RKO (cell line): ENCODE measurements at regions not wholly inside any gene's neighbourhood (a gene's known extent, or its start where the extent isn't known, plus 50 kb on each side); places are given as distances from the start of the nearest gene placed in this dataset.

Experiments
- DNase-seq: peaks from one replicate; pipeline ENCODE4 v3.0.0-alpha.2; 2016; ENCODE audit warnings: low spot score

DNA sequence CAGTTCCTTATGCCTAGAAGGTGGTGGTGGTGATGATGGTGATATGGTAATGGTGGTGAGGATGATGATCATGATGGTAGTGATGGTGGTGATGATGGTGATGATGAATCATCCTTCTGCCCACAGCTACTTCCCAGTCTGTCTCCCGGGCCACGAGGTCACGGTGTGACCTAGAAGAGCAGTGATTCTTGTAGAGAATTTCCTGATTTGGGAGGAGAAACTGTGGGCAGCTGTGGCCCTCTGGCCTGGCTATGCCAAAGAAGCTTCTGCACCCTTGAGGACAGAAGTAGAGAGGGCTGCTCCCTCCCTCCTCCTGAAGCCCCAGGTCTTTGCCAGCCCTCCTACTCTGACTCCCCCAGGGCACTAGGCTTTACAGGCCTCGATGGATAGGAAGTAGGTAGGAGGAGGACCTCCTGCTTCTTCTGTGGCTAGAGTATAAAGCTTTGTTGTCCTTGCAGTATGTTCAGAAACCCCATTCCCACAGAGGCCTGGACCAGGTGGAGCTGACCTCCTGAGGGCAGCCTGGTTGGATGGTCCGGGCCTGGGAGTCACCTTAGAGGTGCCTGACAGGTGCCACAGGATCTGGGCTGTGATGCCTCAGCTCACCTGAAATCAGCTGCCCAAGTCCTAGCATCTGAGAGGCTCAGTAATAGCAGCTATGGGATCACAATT lies 57.9 kb upstream of the EPAS1 start:
- DNase-seq = no peak

DNA sequence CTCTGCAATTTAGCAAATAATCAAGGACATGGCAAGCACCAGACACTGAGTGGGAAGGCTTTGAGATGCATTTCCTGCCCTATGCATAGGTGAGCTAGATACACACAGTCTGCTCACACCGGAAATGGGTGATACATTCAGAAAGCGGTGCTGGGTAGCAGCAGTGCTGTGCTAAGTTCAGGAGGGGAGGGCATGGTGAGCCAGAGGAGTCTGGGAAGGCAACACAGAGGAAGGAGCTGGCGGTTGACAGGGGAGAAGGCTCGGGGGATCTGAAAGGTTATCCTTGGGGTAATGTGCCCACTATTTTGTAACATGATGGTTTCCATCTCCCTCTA lies 57.4 kb upstream of the EPAS1 start:
- no peak for DNase-seq

DNA sequence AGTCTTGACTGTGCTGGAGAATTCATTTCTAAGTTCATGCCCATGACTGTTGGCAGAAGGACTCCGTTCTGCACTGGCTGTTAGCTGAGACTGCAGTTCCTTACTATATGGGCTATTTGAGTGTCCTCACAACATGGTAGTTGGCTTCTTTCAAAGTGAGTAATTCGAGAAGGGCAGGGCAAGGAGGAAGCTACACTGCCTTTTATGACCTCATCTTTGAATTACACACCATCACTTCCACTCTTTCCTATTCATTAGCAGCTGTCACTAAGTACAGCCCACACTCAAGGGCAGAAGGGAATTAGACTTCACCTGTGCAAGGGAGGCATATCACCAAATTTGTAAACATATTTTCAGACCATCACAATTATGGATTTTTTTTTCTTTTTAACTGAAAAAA lies 55.9 kb upstream of the EPAS1 start:
- DNase-seq = peak; percentile 53

DNA sequence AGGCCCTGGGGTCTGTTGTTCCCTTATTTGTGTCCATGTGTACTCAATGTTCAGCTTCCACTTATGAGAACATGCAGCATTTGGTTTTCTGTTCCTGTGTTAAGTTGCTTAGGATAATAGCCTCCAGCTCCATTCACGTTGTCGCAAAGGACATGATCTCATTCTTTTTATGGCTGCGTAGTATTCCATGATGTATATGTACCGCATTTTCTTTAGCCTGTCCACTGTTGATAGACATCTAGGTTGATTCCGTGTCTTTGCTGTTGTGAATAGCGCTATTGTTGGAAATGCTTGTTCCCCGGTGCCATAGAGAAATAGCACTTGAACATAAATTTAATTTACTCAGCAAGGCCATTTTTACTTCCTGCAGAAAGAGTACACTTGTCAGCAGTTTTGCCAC lies 51.3 kb upstream of the EPAS1 start:
- no peak for DNase-seq

DNA sequence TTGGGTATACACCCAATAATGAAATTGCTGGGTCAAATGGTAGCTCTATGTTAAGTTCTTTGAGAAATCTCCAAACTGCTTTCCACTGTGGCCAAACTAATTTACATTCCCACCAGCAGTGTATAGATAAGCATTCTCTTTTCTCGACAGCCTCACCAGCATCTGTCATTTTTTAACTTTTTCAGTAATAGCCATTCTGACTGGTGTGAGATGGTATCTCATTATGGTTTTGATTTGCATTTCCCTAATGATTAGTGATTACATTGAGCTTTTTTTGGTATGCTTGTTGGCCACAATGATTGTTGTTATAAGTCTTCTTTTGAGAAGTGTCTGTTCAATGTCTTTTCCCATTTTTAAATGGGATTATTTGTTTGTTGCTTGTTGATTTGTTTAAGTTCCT lies 50.4 kb upstream of the EPAS1 start:
- no peak for DNase-seq
